ENCODE measurements at regions not wholly inside any gene's neighbourhood (a gene's known extent, or its start where the extent isn't known, plus 50 kb on each side); places are given as distances from the start of the nearest gene placed in this dataset.

DNA sequence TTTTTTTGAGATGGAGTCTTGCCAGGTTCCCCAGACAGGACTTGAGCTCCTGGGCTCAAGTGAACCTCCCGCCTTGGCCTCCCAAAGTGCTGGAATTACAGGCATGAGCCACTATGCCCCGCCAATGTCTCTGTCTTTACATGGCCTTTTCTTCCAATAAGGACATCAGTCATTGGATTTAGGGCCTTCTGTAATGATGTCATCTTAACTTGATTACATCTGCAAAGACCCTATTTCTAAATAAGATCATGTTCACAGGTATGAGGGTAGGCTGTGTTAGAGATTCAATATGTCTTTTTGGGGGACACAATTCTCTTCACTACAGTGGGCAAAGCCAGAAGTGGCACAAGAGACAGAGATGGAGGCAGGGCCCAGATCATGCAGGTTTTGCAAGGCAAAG is 68.1 kb downstream of the PMAIP1 start:
- TF ChIP-seq CTCF (conservative IDR thresholded peaks at IDR 0.05 in 1 of 2, IDR thresholded peaks at IDR 0.05 in 1 of 2; ENCODE audit: extremely low read depth in 1 of 2, insufficient read depth in 1 of 2, low read depth in 1 of 2, low read length in 2 of 2) (no peak), EZH2 (IDR thresholded peaks at IDR 0.05; ENCODE audit: borderline replicate concordance, low read length) (no peak)

Data from mammary epithelial cell (primary cell).